Astrocyte (in vitro differentiated cells and primary cell): ENCODE measurements at regions not wholly inside any gene's neighbourhood (a gene's known extent, or its start where the extent isn't known, plus 50 kb on each side); places are given as distances from the start of the nearest gene placed in this dataset.

Experiments used
- DNase-seq: peaks from one replicate; pipeline ENCODE4 v3.0.0-alpha.2; 2010; ENCODE audit warnings: low read depth
- FAIRE-seq: peaks from 2 replicates; lab custom pipeline; 2011; peaks lifted over from hg19 to GRCh38; lab: Jason Lieb, UNC
- H2AFZ ChIP-seq: 2 replicates; pipeline ENCODE4 v1.6.0; 2012; ENCODE audit warnings: low read depth, low read length, inconsistent platforms
- H3K27ac ChIP-seq: 2 replicates; pipeline ENCODE4 v1.5.1; 2011; ENCODE audit warnings: low read depth, low read length, inconsistent platforms
- H3K27me3 ChIP-seq: 2 replicates; pipeline ENCODE4 v1.6.0; 2011; ENCODE audit warnings: low read length, inconsistent platforms; ENCODE audit not compliant: insufficient read depth
- H3K36me3 ChIP-seq: 2 replicates; pipeline ENCODE4 v1.5.1; 2011; ENCODE audit warnings: low read length, inconsistent platforms; ENCODE audit not compliant: insufficient read depth
- H3K4me1 ChIP-seq: 2 replicates; pipeline ENCODE4 v1.5.1; 2011; ENCODE audit warnings: low read length, inconsistent platforms; ENCODE audit not compliant: insufficient read depth
- H3K4me2 ChIP-seq: 2 replicates; pipeline ENCODE4 v1.6.0; 2012; ENCODE audit warnings: low read length, inconsistent platforms
- H3K4me3 ChIP-seq: 2 replicates; pipeline ENCODE4 v1.5.1; 2011; ENCODE audit warnings: low read depth, mild to moderate bottlenecking, low read length, inconsistent platforms; ENCODE audit not compliant: insufficient read depth
- H3K79me2 ChIP-seq: 2 replicates; pipeline ENCODE4 v1.6.0; 2012; ENCODE audit warnings: mild to moderate bottlenecking, low read length, inconsistent platforms; ENCODE audit not compliant: insufficient read depth
- H3K9ac ChIP-seq: 2 replicates; pipeline ENCODE4 v1.6.0; 2012; ENCODE audit warnings: mild to moderate bottlenecking, low read length, inconsistent platforms
- H3K9me3 ChIP-seq: 2 replicates; pipeline ENCODE4 v1.5.1; 2012; ENCODE audit warnings: low read depth, mild to moderate bottlenecking, low read length, inconsistent platforms; ENCODE audit not compliant: insufficient read depth
- H4K20me1 ChIP-seq: 2 replicates; pipeline ENCODE4 v1.6.0; 2012; ENCODE audit warnings: low read length, inconsistent platforms; ENCODE audit not compliant: insufficient read depth
- H3K27ac Mint-ChIP-seq: one replicate; pipeline ENCODE4 v1.8.0; 2021; ENCODE audit warnings: mild to moderate bottlenecking, mixed read lengths; ENCODE audit not compliant: unreplicated experiment
- H3K27me3 Mint-ChIP-seq: one replicate; pipeline ENCODE4 v1.8.0; 2021; ENCODE audit warnings: low read depth, mixed read lengths; ENCODE audit not compliant: unreplicated experiment
- H3K36me3 Mint-ChIP-seq: one replicate; pipeline ENCODE4 v1.8.0; 2021; ENCODE audit warnings: low read depth, mixed read lengths; ENCODE audit not compliant: unreplicated experiment
- H3K4me1 Mint-ChIP-seq: one replicate; pipeline ENCODE4 v1.8.0; 2021; ENCODE audit warnings: low read depth, mixed read lengths; ENCODE audit not compliant: unreplicated experiment
- H3K4me3 Mint-ChIP-seq: one replicate; pipeline ENCODE4 v1.8.0; 2021; ENCODE audit warnings: mild to moderate bottlenecking, moderate library complexity, mixed read lengths; ENCODE audit not compliant: unreplicated experiment
- H3K9me3 Mint-ChIP-seq: one replicate; pipeline ENCODE4 v1.8.0; 2021; ENCODE audit warnings: mild to moderate bottlenecking, mixed read lengths; ENCODE audit not compliant: unreplicated experiment
- EZH2 ChIP-seq: IDR thresholded peaks from 2 replicates; pipeline ENCODE4 v1.6.1; 2012; ENCODE audit warnings: mild to moderate bottlenecking, low read length, inconsistent platforms; ENCODE audit not compliant: insufficient read depth
- TF ChIP-seq, protein P1 (sequence below): IDR thresholded peaks from 2 replicates; pipeline ENCODE4 v1.5.1; 2011; ENCODE audit warnings: low read depth, mild to moderate bottlenecking, inconsistent platforms, low read length, moderate library complexity; ENCODE audit not compliant: insufficient read depth

DNA sequence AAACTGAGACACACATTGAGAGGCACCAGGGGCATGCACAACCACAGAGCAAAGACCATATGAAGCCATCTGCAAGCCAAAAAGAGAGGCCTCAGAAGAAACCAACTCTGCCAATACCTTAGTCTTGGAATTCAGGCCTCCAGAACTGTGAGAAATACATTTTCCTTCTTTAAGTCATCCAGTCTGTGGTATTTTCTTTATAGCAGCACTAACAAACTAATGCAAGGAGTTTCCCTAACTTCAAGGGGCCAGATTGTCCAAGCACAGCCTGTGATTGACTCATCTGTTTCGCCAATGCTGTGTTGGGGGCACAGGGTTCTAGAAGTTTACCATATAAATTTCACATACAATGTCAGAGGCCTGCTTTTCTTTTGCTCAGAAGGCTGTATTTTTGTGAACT, 364.6 kb downstream of the GJA1 start:
- Histone ChIP-seq H3K27me3 (no peaks in the 10 kb centered on the region), H2AFZ (no peak overlapping the region), H3K79me2 (no peaks in the 10 kb centered on the region), H3K4me1 (peaks cover 2% of the 10 kb centered on the region), H3K9me3 (peaks cover 7% of the 10 kb centered on the region), H3K9ac (no peak overlapping the region), H3K27ac (no peak overlapping the region), H3K4me3 (no peak overlapping the region), H3K4me2 (no peak overlapping the region), H3K36me3 (no peaks in the 10 kb centered on the region), H4K20me1 (no peaks in the 10 kb centered on the region)
- H3K36me3 Mint-ChIP-seq, result no peaks in the 10 kb centered on the region
- H3K27me3 Mint-ChIP-seq, result no peaks in the 10 kb centered on the region
- TF ChIP-seq, protein P1, sequence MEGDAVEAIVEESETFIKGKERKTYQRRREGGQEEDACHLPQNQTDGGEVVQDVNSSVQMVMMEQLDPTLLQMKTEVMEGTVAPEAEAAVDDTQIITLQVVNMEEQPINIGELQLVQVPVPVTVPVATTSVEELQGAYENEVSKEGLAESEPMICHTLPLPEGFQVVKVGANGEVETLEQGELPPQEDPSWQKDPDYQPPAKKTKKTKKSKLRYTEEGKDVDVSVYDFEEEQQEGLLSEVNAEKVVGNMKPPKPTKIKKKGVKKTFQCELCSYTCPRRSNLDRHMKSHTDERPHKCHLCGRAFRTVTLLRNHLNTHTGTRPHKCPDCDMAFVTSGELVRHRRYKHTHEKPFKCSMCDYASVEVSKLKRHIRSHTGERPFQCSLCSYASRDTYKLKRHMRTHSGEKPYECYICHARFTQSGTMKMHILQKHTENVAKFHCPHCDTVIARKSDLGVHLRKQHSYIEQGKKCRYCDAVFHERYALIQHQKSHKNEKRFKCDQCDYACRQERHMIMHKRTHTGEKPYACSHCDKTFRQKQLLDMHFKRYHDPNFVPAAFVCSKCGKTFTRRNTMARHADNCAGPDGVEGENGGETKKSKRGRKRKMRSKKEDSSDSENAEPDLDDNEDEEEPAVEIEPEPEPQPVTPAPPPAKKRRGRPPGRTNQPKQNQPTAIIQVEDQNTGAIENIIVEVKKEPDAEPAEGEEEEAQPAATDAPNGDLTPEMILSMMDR, result no peak
- TF ChIP-seq EZH2, result no peak
- peaks cover 17% of the 10 kb centered on the region for H3K9me3 Mint-ChIP-seq
- H3K4me1 Mint-ChIP-seq, result peaks cover 2% of the 10 kb centered on the region
- DNase-seq (peak; percentile 32), FAIRE-seq (peak; percentile 74)
- H3K4me3 Mint-ChIP-seq, result no peak overlapping the region
- H3K27ac Mint-ChIP-seq, result no peak overlapping the region

DNA sequence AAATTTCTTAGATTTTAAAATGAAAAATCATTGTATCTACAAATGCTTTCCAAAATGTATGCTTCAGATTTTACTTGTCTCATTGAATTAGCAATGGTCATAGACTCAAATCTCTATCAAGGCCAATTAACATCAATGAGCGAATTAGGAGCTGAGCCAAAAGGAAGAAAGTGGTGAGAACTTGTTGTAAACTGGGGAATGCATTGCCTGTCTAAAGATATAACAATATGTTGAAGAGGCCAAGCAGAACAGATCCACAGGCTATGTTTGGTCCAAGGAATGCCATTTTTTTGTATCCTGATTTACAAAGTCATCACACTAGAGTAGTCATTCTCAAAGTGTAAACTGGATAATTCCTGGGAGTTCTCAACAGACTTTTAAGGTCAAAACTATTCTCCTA, 370.7 kb downstream of the GJA1 start:
- FAIRE-seq (no peak), DNase-seq (no peak)
- no peaks in the 10 kb centered on the region for H3K36me3 Mint-ChIP-seq
- H3K36me3 ChIP-seq, result no peaks in the 10 kb centered on the region
- H3K4me3 ChIP-seq, result no peak overlapping the region
- H2AFZ ChIP-seq, result no peak overlapping the region
- H4K20me1 ChIP-seq, result no peaks in the 10 kb centered on the region
- H3K27ac ChIP-seq, result no peak overlapping the region
- no peak overlapping the region for H3K4me3 Mint-ChIP-seq
- H3K9ac ChIP-seq, result no peak overlapping the region
- H3K27me3 Mint-ChIP-seq, result no peaks in the 10 kb centered on the region
- H3K9me3 ChIP-seq, result peaks cover 3% of the 10 kb centered on the region
- TF ChIP-seq, protein P1, result no peak
- no peak for TF ChIP-seq EZH2
- H3K27ac Mint-ChIP-seq, result no peak overlapping the region
- H3K4me1 Mint-ChIP-seq, result peaks cover 1% of the 10 kb centered on the region
- no peaks in the 10 kb centered on the region for H3K27me3 ChIP-seq
- no peaks in the 10 kb centered on the region for H3K4me1 ChIP-seq
- H3K9me3 Mint-ChIP-seq, result peaks cover 10% of the 10 kb centered on the region
- H3K4me2 ChIP-seq, result no peak overlapping the region
- no peaks in the 10 kb centered on the region for H3K79me2 ChIP-seq

DNA sequence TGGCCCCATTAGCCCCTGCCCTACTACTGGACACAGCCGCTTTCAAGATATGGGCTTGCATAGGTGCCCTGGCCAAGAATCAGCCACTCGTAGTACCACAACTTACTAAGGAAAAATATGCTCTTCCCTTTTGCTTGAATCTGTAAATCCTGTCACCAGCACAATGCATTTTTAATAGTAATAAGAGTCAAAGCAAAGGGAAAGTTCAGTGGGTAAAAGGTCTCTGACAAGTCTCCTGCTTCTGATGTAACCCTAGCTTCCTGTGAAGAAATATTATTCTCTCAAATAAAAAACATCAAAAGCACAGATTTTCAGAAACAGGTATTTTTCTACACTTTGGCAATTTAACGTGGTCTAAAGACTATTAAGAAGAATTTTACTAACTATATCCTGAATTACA, 373.8 kb downstream of the GJA1 start:
- Histone ChIP-seq H3K4me2 (no peak overlapping the region), H3K36me3 (no peaks in the 10 kb centered on the region), H3K4me3 (no peak overlapping the region), H3K4me1 (no peaks in the 10 kb centered on the region), H3K27me3 (no peaks in the 10 kb centered on the region), H2AFZ (no peak overlapping the region), H4K20me1 (no peaks in the 10 kb centered on the region), H3K79me2 (no peaks in the 10 kb centered on the region), H3K27ac (no peak overlapping the region), H3K9me3 (no peaks in the 10 kb centered on the region), H3K9ac (no peak overlapping the region)
- no peaks in the 10 kb centered on the region for H3K9me3 Mint-ChIP-seq
- H3K36me3 Mint-ChIP-seq, result no peaks in the 10 kb centered on the region
- TF ChIP-seq, protein P1, result no peak
- TF ChIP-seq EZH2, result no peak
- DNase-seq (no peak), FAIRE-seq (no peak)
- no peak overlapping the region for H3K4me3 Mint-ChIP-seq
- H3K27ac Mint-ChIP-seq, result no peak overlapping the region
- no peaks in the 10 kb centered on the region for H3K27me3 Mint-ChIP-seq
- peaks cover 8% of the 10 kb centered on the region for H3K4me1 Mint-ChIP-seq
